Activated CD8-positive, alpha-beta T cell treated with anti-CD3 and anti-CD28 coated beads for 36 hours (primary cell): ENCODE measurements at regions not wholly inside any gene's neighbourhood (a gene's known extent, or its start where the extent isn't known, plus 50 kb on each side); places are given as distances from the start of the nearest gene placed in this dataset.

ENCODE experiments used
- ATAC-seq: fragments of 200-7000 bp; cut with Tn5 transposase; one replicate; pipeline ENCODE4 v1.10.0; 2021; ENCODE audit warnings: mild to moderate bottlenecking, moderate library complexity
- CTCF ChIA-PET: fragments of 350-600 bp; sonication (Branson Sonifier 250); formaldehyde crosslinking; loops from one replicate; lab custom pipeline; 2021; ENCODE audit warnings: antibody characterized with exemption; lab: Charles Lee
- POLR2A ChIA-PET: fragments of 350-600 bp; sonication (Branson Sonifier 250); formaldehyde crosslinking; loops from one replicate; lab custom pipeline; 2021; ENCODE audit warnings: antibody characterized with exemption; lab: Charles Lee
- DNase-seq: peaks from one replicate; pipeline ENCODE4 v3.0.0-alpha.2; 2020
- H3K27ac Mint-ChIP-seq: one replicate; pipeline ENCODE4 v1.8.0; 2021; ENCODE audit warnings: mild to moderate bottlenecking, mixed read lengths
- H3K27me3 Mint-ChIP-seq: one replicate; pipeline ENCODE4 v1.8.0; 2021; ENCODE audit warnings: mixed read lengths
- H3K36me3 Mint-ChIP-seq: one replicate; pipeline ENCODE4 v1.8.0; 2021; ENCODE audit warnings: low read depth, mixed read lengths
- H3K4me1 Mint-ChIP-seq: one replicate; pipeline ENCODE4 v1.8.0; 2021; ENCODE audit warnings: low read depth, mixed read lengths
- H3K4me3 Mint-ChIP-seq: one replicate; pipeline ENCODE4 v1.8.0; 2021; ENCODE audit warnings: mild to moderate bottlenecking, moderate library complexity, mixed read lengths
- H3K9me3 Mint-ChIP-seq: one replicate; pipeline ENCODE4 v1.8.0; 2021; ENCODE audit warnings: mixed read lengths
- intact Hi-C: fragments of 100-400 bp; cut with micrococcal nuclease; formaldehyde crosslinking; loops from one replicate; pipeline ENCODE4 v1.10.0; 2022
- TF ChIP-seq, protein P1 (sequence below): fragments of 200-600 bp; IDR thresholded peaks from one replicate; pipeline ENCODE4 v1.8.0; 2022; ENCODE audit warnings: antibody characterized with exemption, mild to moderate bottlenecking

DNA sequence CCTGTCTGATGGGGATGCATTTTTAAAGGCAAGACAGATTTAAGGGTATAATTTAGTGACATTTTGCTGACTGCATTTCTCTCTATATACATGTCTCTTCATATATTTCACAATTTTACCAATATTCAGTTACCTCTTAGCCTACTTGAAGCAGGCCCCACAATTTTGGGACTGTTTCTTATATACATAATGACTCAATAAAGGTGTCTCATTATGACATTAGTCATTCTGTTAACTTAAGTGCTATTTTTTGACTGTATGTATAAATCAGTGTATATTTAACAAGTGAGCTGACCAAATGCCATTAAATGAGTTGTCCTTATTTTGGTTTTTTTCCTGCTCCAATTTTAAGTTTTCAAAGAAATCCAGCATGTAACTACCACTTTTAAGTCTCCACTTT is 313.3 kb downstream of the SOX4 start:
- POLR2A ChIA-PET: no interaction called here
- TF ChIP-seq, protein P1, sequence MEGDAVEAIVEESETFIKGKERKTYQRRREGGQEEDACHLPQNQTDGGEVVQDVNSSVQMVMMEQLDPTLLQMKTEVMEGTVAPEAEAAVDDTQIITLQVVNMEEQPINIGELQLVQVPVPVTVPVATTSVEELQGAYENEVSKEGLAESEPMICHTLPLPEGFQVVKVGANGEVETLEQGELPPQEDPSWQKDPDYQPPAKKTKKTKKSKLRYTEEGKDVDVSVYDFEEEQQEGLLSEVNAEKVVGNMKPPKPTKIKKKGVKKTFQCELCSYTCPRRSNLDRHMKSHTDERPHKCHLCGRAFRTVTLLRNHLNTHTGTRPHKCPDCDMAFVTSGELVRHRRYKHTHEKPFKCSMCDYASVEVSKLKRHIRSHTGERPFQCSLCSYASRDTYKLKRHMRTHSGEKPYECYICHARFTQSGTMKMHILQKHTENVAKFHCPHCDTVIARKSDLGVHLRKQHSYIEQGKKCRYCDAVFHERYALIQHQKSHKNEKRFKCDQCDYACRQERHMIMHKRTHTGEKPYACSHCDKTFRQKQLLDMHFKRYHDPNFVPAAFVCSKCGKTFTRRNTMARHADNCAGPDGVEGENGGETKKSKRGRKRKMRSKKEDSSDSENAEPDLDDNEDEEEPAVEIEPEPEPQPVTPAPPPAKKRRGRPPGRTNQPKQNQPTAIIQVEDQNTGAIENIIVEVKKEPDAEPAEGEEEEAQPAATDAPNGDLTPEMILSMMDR: no peak
- Mint-ChIP-seq H3K27me3 (no peaks in the 10 kb centered on the region), H3K4me3 (no peak overlapping the region), H3K36me3 (no peaks in the 10 kb centered on the region), H3K9me3 (no peaks in the 10 kb centered on the region), H3K4me1 (no peaks in the 10 kb centered on the region), H3K27ac (no peak overlapping the region)
- CTCF ChIA-PET: no interaction called here
- ATAC-seq (no peak), DNase-seq (no peak)
- intact Hi-C loops: no loop called here

DNA sequence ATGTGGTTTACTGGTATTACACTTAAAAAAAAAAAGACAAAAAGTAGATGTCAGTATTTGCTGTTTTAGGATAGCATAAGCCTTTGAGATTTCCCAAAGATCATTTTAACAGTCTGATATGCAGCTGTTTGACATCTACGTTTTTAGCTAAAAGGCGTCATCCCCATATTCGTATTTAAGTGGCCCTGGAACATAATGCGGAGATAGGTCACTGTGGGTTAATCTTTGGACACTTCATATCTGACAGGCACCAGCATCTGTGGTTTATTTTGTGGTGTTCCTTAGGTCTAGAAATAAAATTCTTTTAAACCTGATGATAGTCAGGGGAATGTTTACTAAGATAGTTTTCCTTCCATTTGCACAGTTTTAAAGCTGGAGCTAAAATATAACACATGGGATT is 313.7 kb downstream of the SOX4 start:
- POLR2A ChIA-PET: no interaction called here
- H3K27ac Mint-ChIP-seq: no peak overlapping the region
- H3K36me3 Mint-ChIP-seq: no peaks in the 10 kb centered on the region
- TF ChIP-seq, protein P1: no peak
- H3K9me3 Mint-ChIP-seq: no peaks in the 10 kb centered on the region
- ATAC-seq (no peak), DNase-seq (no peak)
- H3K4me3 Mint-ChIP-seq: no peak overlapping the region
- no peaks in the 10 kb centered on the region for H3K4me1 Mint-ChIP-seq
- intact Hi-C loops: no loop called here
- CTCF ChIA-PET: no interaction called here
- H3K27me3 Mint-ChIP-seq: no peaks in the 10 kb centered on the region

DNA sequence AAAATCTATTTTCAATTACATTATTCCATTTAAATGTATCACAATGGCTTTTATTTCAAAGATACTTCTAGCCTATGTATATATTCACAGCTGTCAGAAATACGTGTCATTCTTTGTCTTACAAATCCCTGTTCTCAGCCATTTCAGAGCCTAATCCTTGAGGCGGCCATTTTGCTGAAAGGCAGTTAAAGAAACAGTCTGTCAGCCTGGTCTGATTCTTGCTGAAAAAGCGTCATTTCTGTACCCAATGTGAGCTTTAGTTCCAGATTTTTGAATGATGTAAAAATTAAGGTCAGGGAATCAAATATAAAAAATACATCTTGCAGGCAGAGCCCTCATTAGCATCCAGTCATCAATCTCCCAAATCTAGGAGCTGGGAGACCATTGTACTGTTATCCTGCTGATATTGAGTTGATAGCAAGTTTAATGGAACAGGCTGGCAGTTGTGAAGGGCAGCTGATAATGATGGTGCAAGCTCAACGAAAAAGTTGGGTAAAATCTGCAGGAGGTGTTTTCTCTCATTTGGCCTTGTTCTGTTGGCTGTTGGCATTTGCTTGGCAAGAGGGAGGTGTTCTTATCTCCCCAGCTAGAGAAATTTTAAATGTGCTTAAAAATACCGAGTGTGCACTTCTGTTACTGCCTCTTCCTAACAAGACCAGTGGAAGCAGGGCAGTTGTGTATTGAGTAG is 314.8 kb downstream of the SOX4 start:
- POLR2A ChIA-PET: no interaction called here
- H3K4me1 Mint-ChIP-seq: no peaks in the 10 kb centered on the region

DNA sequence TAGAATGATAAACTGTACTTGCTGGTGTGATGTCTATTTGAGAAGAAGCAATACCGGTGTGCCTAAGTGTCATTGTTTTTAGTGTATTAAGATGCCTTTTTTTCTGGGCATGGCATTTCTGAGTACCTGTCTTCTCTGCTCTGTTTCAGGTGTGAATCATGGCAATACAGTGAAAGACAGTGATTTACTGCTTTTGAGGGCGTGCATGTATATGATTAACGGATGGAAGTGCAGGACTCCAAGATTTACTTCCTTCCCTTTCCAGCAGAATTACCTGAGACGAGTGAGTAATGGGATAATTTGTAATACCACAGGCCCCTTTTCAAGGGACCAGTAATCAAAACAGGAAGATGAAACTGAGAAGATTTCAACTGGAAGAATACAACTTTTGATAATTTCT is 315.8 kb downstream of the SOX4 start:
- H3K27me3 Mint-ChIP-seq: no peaks in the 10 kb centered on the region
- no peaks in the 10 kb centered on the region for H3K36me3 Mint-ChIP-seq
- ATAC-seq: no peak
- no peaks in the 10 kb centered on the region for H3K4me1 Mint-ChIP-seq
- ChIA-PET CTCF (no interaction called here), POLR2A (no interaction called here)
- DNase-seq: no peak
- intact Hi-C loops: no loop called here
- H3K4me3 Mint-ChIP-seq: no peak overlapping the region
- H3K9me3 Mint-ChIP-seq: no peaks in the 10 kb centered on the region
- TF ChIP-seq, protein P1: no peak
- no peak overlapping the region for H3K27ac Mint-ChIP-seq

More for the DNA sequence above, 314.8 kb downstream of the SOX4 start:
- Mint-ChIP-seq H3K27ac (no peak overlapping the region), H3K36me3 (no peaks in the 10 kb centered on the region), H3K4me3 (no peak overlapping the region), H3K9me3 (no peaks in the 10 kb centered on the region), H3K27me3 (no peaks in the 10 kb centered on the region)
- intact Hi-C loops: no loop called here
- DNase-seq: no peak
- TF ChIP-seq, protein P1: no peak
- CTCF ChIA-PET: interaction anchor here (0.6 to 1.4 kb wide), 2 partner anchors 21 to 1219 kb away, joined by 3 read pairs; no protein-coding TSS in a partner anchor
- ATAC-seq: no peak

DNA sequence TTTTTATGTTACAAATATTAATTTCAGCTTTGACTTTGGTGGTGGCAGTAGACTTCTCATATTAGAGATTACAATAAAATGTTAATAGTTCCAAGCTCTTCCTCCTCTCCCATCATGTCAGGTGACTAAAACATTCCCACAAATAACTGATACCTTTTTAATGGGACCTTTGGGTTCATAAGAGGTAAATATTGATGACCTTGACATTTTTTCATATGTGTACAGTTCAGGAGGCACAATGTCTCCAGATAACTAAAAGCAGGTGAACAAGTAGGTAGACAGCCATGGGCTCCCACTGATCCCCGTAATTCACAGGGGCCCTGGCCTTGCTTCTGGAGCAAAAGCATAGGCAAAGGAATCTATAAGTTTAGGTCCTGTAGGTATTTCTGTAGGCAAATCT is 317.7 kb downstream of the SOX4 start:
- TF ChIP-seq, protein P1: no peak
- CTCF ChIA-PET: interaction anchor here (0.5 kb wide), 1 partner anchor 36 kb away, joined by 3 read pairs; no protein-coding TSS in a partner anchor
- H3K27me3 Mint-ChIP-seq: no peaks in the 10 kb centered on the region
- intact Hi-C loops: no loop called here
- DNase-seq (no peak), ATAC-seq (no peak)
- H3K4me3 Mint-ChIP-seq: no peak overlapping the region
- H3K36me3 Mint-ChIP-seq: no peaks in the 10 kb centered on the region
- H3K27ac Mint-ChIP-seq: no peak overlapping the region
- H3K9me3 Mint-ChIP-seq: no peaks in the 10 kb centered on the region
- H3K4me1 Mint-ChIP-seq: peaks cover 9% of the 10 kb centered on the region
- POLR2A ChIA-PET: no interaction called here
